GM10266 (cell line): ENCODE measurements at regions not wholly inside any gene's neighbourhood (a gene's known extent, or its start where the extent isn't known, plus 50 kb on each side); places are given as distances from the start of the nearest gene placed in this dataset.
A peak's percentile ranks its signal among the peaks of the same experiment; 100 is the strongest.

ENCODE experiments used
- DNase-seq: peaks from one replicate; pipeline ENCODE4 v3.0.0; 2012; ENCODE audit errors: extremely low spot score
- TF ChIP-seq, protein P1 (sequence below): IDR thresholded peaks from 2 replicates; pipeline ENCODE4 v1.5.1; 2012; ENCODE audit warnings: mild to moderate bottlenecking, low read depth; ENCODE audit not compliant: control insufficient read depth, insufficient read depth; ENCODE audit errors: missing control alignments

DNA sequence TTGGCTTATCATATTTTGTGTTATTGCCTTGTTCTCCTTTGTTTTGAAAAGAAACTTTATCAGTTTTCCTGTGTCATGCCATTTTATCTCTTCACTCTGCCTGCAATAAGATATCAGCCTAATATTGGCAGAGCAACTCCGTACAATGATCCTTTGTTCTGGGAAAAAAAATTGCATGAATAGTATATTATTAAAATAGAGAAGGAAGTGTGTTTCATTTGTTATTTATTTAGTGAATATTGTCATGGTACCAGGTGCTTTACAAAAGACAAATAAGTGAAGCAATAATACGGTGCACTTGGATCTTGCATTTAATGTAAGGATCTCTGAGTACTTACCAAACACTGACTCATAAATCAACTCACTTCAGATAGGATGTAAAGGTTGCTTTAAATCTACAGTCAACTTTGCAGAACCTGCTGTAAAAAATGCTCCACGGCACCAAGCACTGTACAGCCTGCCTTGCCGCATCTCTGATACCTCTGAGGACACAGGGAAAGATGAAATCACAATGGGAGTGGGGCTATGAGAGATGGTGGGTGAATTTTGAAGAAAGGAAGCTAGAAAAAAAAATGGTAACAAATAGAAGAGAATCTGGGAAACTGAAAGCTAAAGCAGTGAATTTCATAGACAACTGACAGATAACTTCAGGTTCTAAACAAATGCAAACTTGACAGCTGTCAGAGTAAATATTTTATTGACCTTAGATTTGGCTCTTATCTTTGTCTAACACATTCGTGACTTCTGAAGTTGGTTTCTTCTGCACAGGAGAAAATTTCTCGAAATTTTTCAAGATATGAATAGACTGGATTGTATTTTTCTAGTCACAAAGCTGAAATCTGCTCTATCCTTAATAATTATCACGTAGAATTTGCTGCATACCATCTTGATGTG lies 232.1 kb downstream of the ENC1 start:
- TF ChIP-seq, protein P1, sequence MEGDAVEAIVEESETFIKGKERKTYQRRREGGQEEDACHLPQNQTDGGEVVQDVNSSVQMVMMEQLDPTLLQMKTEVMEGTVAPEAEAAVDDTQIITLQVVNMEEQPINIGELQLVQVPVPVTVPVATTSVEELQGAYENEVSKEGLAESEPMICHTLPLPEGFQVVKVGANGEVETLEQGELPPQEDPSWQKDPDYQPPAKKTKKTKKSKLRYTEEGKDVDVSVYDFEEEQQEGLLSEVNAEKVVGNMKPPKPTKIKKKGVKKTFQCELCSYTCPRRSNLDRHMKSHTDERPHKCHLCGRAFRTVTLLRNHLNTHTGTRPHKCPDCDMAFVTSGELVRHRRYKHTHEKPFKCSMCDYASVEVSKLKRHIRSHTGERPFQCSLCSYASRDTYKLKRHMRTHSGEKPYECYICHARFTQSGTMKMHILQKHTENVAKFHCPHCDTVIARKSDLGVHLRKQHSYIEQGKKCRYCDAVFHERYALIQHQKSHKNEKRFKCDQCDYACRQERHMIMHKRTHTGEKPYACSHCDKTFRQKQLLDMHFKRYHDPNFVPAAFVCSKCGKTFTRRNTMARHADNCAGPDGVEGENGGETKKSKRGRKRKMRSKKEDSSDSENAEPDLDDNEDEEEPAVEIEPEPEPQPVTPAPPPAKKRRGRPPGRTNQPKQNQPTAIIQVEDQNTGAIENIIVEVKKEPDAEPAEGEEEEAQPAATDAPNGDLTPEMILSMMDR = no peak
- DNase-seq = no peak

DNA sequence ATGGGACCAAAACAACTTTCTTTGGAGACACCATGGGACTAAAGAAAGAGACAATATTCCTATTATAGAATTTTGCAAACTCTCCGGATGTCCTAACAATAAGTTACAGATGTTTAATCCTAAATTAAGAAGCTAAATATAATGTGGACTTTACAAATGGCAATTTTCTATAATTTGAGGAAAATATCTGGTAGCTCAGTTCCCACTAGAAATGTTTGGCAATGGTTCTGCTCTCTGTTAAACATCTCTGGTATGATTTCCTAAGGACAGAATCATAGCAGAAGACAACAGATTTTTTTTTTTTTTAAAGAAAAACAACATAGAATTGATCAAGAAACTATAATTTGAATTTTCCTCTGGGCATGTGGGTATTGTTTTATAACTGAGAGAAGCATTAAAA lies 232.8 kb downstream of the ENC1 start:
- DNase-seq = no peak
- TF ChIP-seq, protein P1 = no peak

DNA sequence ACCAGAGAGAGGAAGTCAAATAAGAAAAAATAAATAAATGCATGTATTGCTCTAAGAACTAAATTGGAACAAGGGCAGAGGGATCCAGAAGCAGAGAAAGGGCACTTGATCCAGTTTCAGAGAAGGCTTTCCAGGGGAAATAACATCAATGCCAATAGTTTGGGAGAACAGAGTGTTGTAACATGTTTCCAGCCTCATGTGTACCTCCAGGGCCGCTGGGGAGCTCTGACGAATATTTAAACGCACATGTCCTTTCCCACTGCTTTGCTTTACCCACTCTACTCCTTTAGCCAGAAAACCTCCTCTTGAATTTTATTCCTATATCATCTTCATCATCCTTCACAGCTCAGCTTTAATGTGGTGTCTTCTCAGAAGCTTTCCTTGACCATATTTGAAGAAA lies 233.7 kb downstream of the ENC1 start:
- DNase-seq = no peak
- TF ChIP-seq, protein P1 = no peak

DNA sequence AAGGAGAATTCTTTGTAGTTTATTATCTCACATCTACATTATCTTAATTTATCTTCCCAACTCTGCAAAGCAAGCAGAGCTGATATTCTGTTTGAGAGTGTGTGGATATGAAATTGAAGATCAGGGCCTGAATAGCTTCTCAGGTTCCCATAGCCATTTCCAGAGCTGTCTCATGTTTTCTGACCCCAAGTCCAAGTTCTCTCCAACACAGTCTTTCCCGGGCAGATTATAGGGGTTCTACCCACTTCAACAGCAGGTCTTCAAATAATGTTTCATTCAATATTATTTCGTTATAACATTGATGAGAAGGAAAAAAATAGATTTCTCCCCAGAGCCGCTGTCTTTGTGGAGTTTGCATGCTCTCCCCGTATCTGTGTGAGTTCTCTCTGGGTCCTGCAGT lies 234.9 kb downstream of the ENC1 start:
- no peak for DNase-seq
- TF ChIP-seq, protein P1 = no peak

DNA sequence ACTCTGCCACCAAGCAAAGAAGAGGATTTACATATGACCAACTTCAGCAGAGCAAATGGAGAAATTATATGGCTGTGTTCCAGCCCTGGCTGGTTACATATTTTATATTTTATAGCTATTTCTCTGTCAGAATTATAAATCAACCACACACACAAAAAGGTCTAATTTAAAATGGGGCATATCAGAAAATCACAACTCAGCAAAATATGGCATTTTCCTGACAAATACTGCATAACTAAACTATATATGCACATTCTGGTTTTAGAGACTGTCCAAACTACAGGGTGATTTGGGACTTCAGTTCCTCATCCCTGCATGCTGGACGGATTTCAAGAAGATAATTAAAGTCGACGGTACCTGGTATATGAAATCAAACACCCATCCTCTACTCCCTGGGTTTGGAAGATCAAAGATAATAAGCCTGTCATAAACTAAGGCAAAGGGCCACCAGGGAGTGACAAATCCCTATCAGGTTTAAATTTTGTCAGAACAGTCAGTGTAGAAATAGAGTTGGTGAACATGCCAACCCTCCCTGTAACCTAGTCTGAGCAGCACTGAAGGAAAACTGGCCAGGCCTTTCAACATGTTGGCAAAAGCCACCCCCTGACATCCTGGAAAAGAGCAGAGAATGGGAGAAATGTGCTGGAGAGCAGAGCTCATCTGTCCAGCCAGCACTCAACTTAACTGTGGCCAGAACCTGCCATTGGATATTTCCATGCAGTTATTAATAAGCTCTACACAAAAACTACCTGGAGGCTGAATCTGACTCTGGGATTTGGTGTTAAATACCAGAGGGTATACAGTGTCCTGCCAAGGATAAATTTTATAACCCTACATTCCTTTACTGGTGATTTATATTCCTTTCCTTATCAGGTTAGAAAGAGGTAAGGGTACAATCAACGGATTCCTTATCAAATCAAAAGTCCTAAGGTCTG lies 235.7 kb downstream of the ENC1 start:
- DNase-seq = no peak
- TF ChIP-seq, protein P1 = no peak

DNA sequence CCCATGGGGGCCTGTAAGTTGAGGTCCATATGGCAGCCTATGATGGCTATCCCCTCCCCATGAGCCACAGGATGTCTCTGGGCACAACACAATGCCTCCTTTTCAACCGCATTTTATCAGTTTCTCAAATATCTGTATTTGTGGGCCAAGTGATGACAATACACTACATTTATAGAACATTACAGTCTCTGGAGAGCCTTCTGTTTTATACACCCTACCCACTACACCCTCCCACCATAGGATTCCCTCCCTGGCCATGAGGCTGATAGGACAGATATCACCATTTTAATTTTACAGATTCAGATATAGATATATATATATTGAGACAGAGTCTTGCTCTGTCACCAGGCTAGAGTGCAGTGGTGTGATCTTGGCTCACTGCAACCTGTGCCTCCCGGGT lies 236.8 kb downstream of the ENC1 start:
- no peak for DNase-seq
- TF ChIP-seq, protein P1 = no peak

DNA sequence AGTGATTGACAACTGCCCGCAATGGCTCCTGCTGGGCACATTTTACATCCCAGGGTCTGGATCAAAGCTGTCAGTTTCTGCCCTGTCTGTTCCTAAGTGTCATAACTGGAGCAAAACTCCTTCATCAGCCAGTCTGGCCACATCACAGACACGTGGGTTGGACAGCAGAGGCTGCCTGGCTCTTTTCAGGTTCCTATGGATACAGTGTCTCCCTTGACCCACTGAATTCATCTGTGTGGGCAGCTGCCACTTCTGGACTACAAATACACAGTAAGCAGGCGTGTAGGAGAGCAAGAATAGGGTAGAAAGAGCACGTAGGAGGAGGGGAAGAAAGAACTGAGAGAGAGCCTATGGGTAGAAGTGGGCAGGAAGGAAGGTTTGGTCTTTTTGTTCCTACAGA lies 238.0 kb downstream of the ENC1 start:
- TF ChIP-seq, protein P1 = no peak

More for the DNA sequence above, 238.0 kb downstream of the ENC1 start:
- DNase-seq = peak; percentile 6
